Endothelial cell (in vitro differentiated cells): ENCODE measurements at regions not wholly inside any gene's neighbourhood (a gene's known extent, or its start where the extent isn't known, plus 50 kb on each side); places are given as distances from the start of the nearest gene placed in this dataset.
A peak's percentile ranks its signal among the peaks of the same experiment; 100 is the strongest.

Source experiments
- DNase-seq: peaks from one replicate; pipeline ENCODE4 v3.0.0; 2021; ENCODE audit warnings: low spot score
- H3K27ac Mint-ChIP-seq: one replicate; pipeline ENCODE4 v1.8.0; 2021; ENCODE audit warnings: mixed read lengths, inconsistent platforms; ENCODE audit not compliant: unreplicated experiment
- H3K27me3 Mint-ChIP-seq: one replicate; pipeline ENCODE4 v1.8.0; 2021; ENCODE audit warnings: mild to moderate bottlenecking, moderate library complexity, mixed read lengths, inconsistent platforms; ENCODE audit not compliant: unreplicated experiment
- H3K36me3 Mint-ChIP-seq: one replicate; pipeline ENCODE4 v1.8.0; 2021; ENCODE audit warnings: mild to moderate bottlenecking, low read depth, mixed read lengths, inconsistent platforms; ENCODE audit not compliant: unreplicated experiment
- H3K4me1 Mint-ChIP-seq: one replicate; pipeline ENCODE4 v1.8.0; 2021; ENCODE audit warnings: mild to moderate bottlenecking, mixed read lengths, inconsistent platforms; ENCODE audit not compliant: unreplicated experiment
- H3K4me3 Mint-ChIP-seq: one replicate; pipeline ENCODE4 v1.8.0; 2021; ENCODE audit warnings: mild to moderate bottlenecking, mixed read lengths, inconsistent platforms; ENCODE audit not compliant: unreplicated experiment
- H3K9me3 Mint-ChIP-seq: one replicate; pipeline ENCODE4 v1.8.0; 2021; ENCODE audit warnings: mixed read lengths, inconsistent platforms; ENCODE audit not compliant: unreplicated experiment
- TF ChIP-seq, protein P1 (sequence below): fragments of 200-600 bp; sonication (generic); IDR thresholded peaks from one replicate; pipeline ENCODE4 v1.5.0; 2021; ENCODE audit warnings: antibody characterized with exemption; ENCODE audit not compliant: unreplicated experiment

GRCh38 chr4:128570387-128570975 is 239.0 kb upstream of the JADE1 start:
- no peaks in the 10 kb centered on the region for H3K9me3 Mint-ChIP-seq
- no peak overlapping the region for H3K4me3 Mint-ChIP-seq
- no peaks in the 10 kb centered on the region for H3K27me3 Mint-ChIP-seq
- no peaks in the 10 kb centered on the region for H3K36me3 Mint-ChIP-seq
- peaks cover 12% of the 10 kb centered on the region for H3K4me1 Mint-ChIP-seq
- DNase-seq, result no peak
- H3K27ac Mint-ChIP-seq, result no peak overlapping the region
- TF ChIP-seq, protein P1, sequence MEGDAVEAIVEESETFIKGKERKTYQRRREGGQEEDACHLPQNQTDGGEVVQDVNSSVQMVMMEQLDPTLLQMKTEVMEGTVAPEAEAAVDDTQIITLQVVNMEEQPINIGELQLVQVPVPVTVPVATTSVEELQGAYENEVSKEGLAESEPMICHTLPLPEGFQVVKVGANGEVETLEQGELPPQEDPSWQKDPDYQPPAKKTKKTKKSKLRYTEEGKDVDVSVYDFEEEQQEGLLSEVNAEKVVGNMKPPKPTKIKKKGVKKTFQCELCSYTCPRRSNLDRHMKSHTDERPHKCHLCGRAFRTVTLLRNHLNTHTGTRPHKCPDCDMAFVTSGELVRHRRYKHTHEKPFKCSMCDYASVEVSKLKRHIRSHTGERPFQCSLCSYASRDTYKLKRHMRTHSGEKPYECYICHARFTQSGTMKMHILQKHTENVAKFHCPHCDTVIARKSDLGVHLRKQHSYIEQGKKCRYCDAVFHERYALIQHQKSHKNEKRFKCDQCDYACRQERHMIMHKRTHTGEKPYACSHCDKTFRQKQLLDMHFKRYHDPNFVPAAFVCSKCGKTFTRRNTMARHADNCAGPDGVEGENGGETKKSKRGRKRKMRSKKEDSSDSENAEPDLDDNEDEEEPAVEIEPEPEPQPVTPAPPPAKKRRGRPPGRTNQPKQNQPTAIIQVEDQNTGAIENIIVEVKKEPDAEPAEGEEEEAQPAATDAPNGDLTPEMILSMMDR, result no peak

- DNase-seq, result no peak
- H3K4me3 Mint-ChIP-seq, result no peak overlapping the region
- TF ChIP-seq, protein P1, result no peak
Observed at GRCh38 chr4:128566693-128567092, 242.8 kb upstream of the JADE1 start.

DNA sequence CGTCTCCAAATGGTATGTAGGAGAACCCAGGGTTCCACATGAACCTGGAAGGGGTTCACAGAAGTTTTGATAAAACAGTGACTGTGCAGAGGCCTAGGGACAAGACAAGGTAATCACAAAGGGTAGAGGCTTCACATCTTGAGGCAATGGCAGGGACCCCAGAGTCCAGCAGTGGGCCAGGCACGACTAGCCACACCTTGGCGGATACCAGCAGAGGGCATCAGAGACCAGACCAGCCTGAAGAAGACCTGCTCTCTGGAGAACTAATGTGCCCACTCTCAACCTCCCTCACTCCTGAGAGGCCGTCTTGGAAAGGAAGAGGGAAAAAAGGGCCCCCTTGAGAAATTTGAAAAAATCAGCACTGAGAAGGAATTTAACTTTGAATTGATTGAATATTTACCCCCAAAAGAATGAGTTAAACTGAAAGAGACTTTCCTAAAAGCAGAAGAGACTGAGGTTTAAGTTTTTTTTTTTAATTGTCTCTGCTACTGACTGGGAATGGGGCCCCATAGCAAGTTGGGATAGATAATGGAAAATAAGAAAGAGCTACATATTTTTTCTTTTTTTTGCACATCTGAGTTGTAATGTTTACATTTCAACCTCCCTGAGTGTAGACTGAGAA is 243.8 kb upstream of the JADE1 start:
- no peak overlapping the region for H3K4me3 Mint-ChIP-seq
- H3K27ac Mint-ChIP-seq, result no peak overlapping the region
- H3K36me3 Mint-ChIP-seq, result no peaks in the 10 kb centered on the region
- no peaks in the 10 kb centered on the region for H3K9me3 Mint-ChIP-seq
- H3K27me3 Mint-ChIP-seq, result no peaks in the 10 kb centered on the region
- DNase-seq, result peak; percentile 74
- TF ChIP-seq, protein P1, result peak; percentile 42
- peaks cover 16% of the 10 kb centered on the region for H3K4me1 Mint-ChIP-seq

More at GRCh38 chr4:128566693-128567092, 242.8 kb upstream of the JADE1 start:
- peaks cover 12% of the 10 kb centered on the region for H3K4me1 Mint-ChIP-seq
- no peaks in the 10 kb centered on the region for H3K9me3 Mint-ChIP-seq
- H3K27ac Mint-ChIP-seq, result no peak overlapping the region
- H3K27me3 Mint-ChIP-seq, result no peaks in the 10 kb centered on the region
- H3K36me3 Mint-ChIP-seq, result no peaks in the 10 kb centered on the region

- Mint-ChIP-seq H3K9me3 (no peaks in the 10 kb centered on the region), H3K4me1 (peaks cover 16% of the 10 kb centered on the region), H3K27ac (no peak overlapping the region), H3K36me3 (no peaks in the 10 kb centered on the region), H3K4me3 (no peak overlapping the region), H3K27me3 (no peaks in the 10 kb centered on the region)
- TF ChIP-seq, protein P1, result no peak
- DNase-seq, result no peak
Observed at GRCh38 chr4:128565054-128565453, 244.4 kb upstream of the JADE1 start.

DNA sequence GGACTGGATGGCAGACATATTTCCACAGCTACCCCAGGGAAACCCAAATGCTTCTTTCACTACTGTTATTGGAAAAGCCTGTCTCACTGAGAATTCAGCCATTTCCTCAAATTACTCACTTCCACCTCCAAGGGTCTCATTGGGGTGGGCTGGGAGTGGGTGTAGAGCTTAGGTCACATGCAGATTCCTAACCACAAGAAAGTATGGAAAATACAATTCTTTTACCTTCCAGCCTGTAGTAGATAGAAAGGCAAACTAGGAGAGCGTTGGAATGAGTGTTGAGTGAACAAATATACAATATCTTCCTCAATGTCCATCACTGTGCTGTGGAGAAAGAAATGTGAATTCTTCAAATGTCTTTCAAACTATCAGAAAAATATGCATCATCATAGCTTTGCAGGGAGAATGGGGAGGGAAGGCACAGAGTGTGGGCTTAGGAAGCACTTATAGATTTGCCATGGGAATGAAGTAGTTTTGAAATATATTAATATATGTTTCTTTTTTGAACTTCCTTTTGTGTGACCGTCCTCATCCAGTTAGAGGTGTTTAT is 245.3 kb upstream of the JADE1 start:
- no peak for DNase-seq
- H3K27ac Mint-ChIP-seq, result no peak overlapping the region

More for the DNA sequence above, 245.3 kb upstream of the JADE1 start:
- Mint-ChIP-seq H3K4me1 (peaks cover 18% of the 10 kb centered on the region), H3K9me3 (no peaks in the 10 kb centered on the region), H3K36me3 (no peaks in the 10 kb centered on the region), H3K27me3 (no peaks in the 10 kb centered on the region), H3K4me3 (no peak overlapping the region)
- TF ChIP-seq, protein P1, result no peak
